ENCODE measurements at regions not wholly inside any gene's neighbourhood (a gene's known extent, or its start where the extent isn't known, plus 50 kb on each side); places are given as distances from the start of the nearest gene placed in this dataset.

- no peak overlapping the region for H4K8ac ChIP-seq (ENCODE audit: extremely low read depth, insufficient read depth, low read length)
- no peak overlapping the region for H3K56ac ChIP-seq (replicated peaks; ENCODE audit: insufficient read length, low read depth, low read length)
- H3K79me1 ChIP-seq (ENCODE audit: low read depth, low read length): no peaks in the 10 kb centered on the region
- no peak overlapping the region for H2AFZ ChIP-seq (ENCODE audit: low read length)
- H3K9me3 ChIP-seq (ENCODE audit: insufficient read depth in 2 of 2, low read depth in 1 of 2, low read length in 1 of 2): peaks cover 0 to 3% of the 10 kb centered on the region in 2 experiments; a peak in 1 of 4 replicates
- H3K36me3 ChIP-seq (ENCODE audit: control insufficient read depth in 2 of 4, insufficient read depth in 4 of 4, low read length in 3 of 4): no peaks in the 10 kb centered on the region
- no peak overlapping the region for H4K5ac ChIP-seq (ENCODE audit: insufficient read length, low read depth, low read length)
- POLR2A ChIA-PET (ENCODE audit: partially characterized antibody): no interaction called here
- no peaks in the 10 kb centered on the region for H3K23me2 ChIP-seq (ENCODE audit: low read depth, low read length)
- CTCF ChIA-PET (ENCODE audit: partially characterized antibody): interaction anchor here (0.7 kb wide), 2 partner anchors 9 to 183 kb away, joined by 3 read pairs; no protein-coding TSS in a partner anchor
- H3K14ac ChIP-seq (ENCODE audit: insufficient read length): no peak overlapping the region
- no peak overlapping the region for H2BK120ac ChIP-seq (replicated peaks; ENCODE audit: low read depth, low read length)
- H3K79me2 ChIP-seq (ENCODE audit: control insufficient read depth in 1 of 2, insufficient read depth in 2 of 2, low read length in 2 of 2): no peaks in the 10 kb centered on the region
- H3K4me1 ChIP-seq (replicated peaks in 1 of 4; ENCODE audit: control insufficient read depth in 3 of 4, insufficient read depth in 4 of 4, low read length in 3 of 4): peaks cover 0 to 2% (median 0%) of the 10 kb centered on the region in 4 experiments; a peak in 1 of 7 replicates
- no peak overlapping the region for H3K4ac ChIP-seq (replicated peaks; ENCODE audit: insufficient read length, low read depth, low read length)
- no peak overlapping the region for H2BK20ac ChIP-seq (ENCODE audit: low read length)
- 80% methylated on average over 1 of the region's 1 CpG; no CpG with 5 or more reads in 1 of the 2 experiments for WGBS, 2 experiments (ENCODE audit: extremely low coverage in 1 of 2, insufficient coverage in 1 of 2, insufficient read length in 1 of 2, insufficient replicate concordance in 2 of 2, low coverage in 1 of 2, low lambda C conversion rate in 2 of 2, missing lambda C conversion rate in 1 of 2)
- H2BK12ac ChIP-seq (ENCODE audit: low read depth, low read length): no peak overlapping the region
- H4K20me1 ChIP-seq (replicated peaks in 1 of 2; ENCODE audit: control insufficient read depth in 1 of 2, insufficient read depth in 2 of 2, low read length in 2 of 2): no peaks in the 10 kb centered on the region
- H3K27me3 ChIP-seq (replicated peaks in 1 of 4; ENCODE audit: control insufficient read depth in 3 of 4, extremely low read depth in 1 of 4, insufficient read depth in 3 of 4, low read length in 3 of 4): no peaks in the 10 kb centered on the region
- TF ChIP-seq, protein P1, sequence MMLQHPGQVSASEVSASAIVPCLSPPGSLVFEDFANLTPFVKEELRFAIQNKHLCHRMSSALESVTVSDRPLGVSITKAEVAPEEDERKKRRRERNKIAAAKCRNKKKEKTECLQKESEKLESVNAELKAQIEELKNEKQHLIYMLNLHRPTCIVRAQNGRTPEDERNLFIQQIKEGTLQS (IDR thresholded peaks at IDR 0.05; ENCODE audit: insufficient read depth, low read depth, low read length): no peak
- no peak for TF ChIP-seq NRF1 (IDR thresholded peaks at IDR 0.05; ENCODE audit: low read depth, low read length)
- TF ChIP-seq KDM4A (IDR thresholded peaks at IDR 0.05; ENCODE audit: low read depth, low read length, severe bottlenecking): no peak
- TF ChIP-seq MAFK (IDR thresholded peaks at IDR 0.05; ENCODE audit: low read depth, low read length): no peak
- TF ChIP-seq EGR1 (IDR thresholded peaks at IDR 0.05; ENCODE audit: borderline replicate concordance, low read depth, low read length): no peak
- TF ChIP-seq CTCF (IDR thresholded peaks at IDR 0.05; ENCODE audit: control extremely low read depth in 1 of 3, insufficient read depth in 1 of 3, low read depth in 1 of 3, low read length in 3 of 3): no peak
- no peak overlapping the region for H2BK5ac ChIP-seq (ENCODE audit: low read depth, low read length)
- H3K4me3 ChIP-seq (ENCODE audit: extremely low read depth in 1 of 4, insufficient read depth in 2 of 4, low read depth in 3 of 4, low read length in 4 of 4): no peak overlapping the region
- H2AK5ac ChIP-seq (ENCODE audit: low read depth, low read length): no peak overlapping the region
- no peak overlapping the region for H4K91ac ChIP-seq (replicated peaks; ENCODE audit: insufficient read length, low read length)
- H3K4me2 ChIP-seq (ENCODE audit: insufficient read depth in 1 of 2, low read depth in 2 of 2, low read length in 2 of 2): no peak overlapping the region
- no peak overlapping the region for H3K27ac ChIP-seq (ENCODE audit: low read depth, low read length)
- H2BK15ac ChIP-seq (ENCODE audit: low read length): no peak overlapping the region
- H3K18ac ChIP-seq (ENCODE audit: extremely low read depth, low read length): no peak overlapping the region
- no peak overlapping the region for H3K23ac ChIP-seq (ENCODE audit: insufficient read length)
- FAIRE-seq (no peak), DNase-seq (ENCODE audit: low read depth in 1 of 2, low spot score in 2 of 2) (no peak)
- no peak overlapping the region for H3K9ac ChIP-seq (replicated peaks in 1 of 4; ENCODE audit: extremely low read depth in 1 of 4, low read depth in 3 of 4, low read length in 3 of 4)
Measured at GRCh38 chr16:79366635-79367034, 233.9 kb downstream of the MAF start.

All from H1 (cell line).